Fibroblast of villous mesenchyme (primary cell): ENCODE measurements at regions not wholly inside any gene's neighbourhood (a gene's known extent, or its start where the extent isn't known, plus 50 kb on each side); places are given as distances from the start of the nearest gene placed in this dataset.

Experiments
- DNase-seq: peaks from one replicate; pipeline ENCODE4 v3.0.0-alpha.2; 2010; ENCODE audit warnings: low read depth
- H3K4me3 ChIP-seq: 2 replicates; pipeline ENCODE4 v1.5.1; 2011; ENCODE audit warnings: low read depth, mild to moderate bottlenecking, low read length
- CTCF ChIP-seq: IDR thresholded peaks from 2 replicates; pipeline ENCODE4 v1.5.1; 2012; ENCODE audit warnings: low read depth, mild to moderate bottlenecking, low read length; ENCODE audit not compliant: insufficient read depth

GRCh38 chr15:81569286-81570080 lies 195.5 kb upstream of the TMC3 start:
- DNase-seq = no peak
- no peak for TF ChIP-seq CTCF

GRCh38 chr15:81567924-81568323 lies 193.9 kb upstream of the TMC3 start:
- no peak for TF ChIP-seq CTCF
- no peak overlapping the region for H3K4me3 ChIP-seq
- no peak for DNase-seq

More at GRCh38 chr15:81569286-81570080, 195.5 kb upstream of the TMC3 start:
- H3K4me3 ChIP-seq = no peak overlapping the region

GRCh38 chr15:81562986-81563385 lies 189.0 kb upstream of the TMC3 start:
- DNase-seq = no peak
- TF ChIP-seq CTCF = no peak
- H3K4me3 ChIP-seq = no peak overlapping the region

GRCh38 chr15:81560405-81560804 lies 186.4 kb upstream of the TMC3 start:
- no peak for DNase-seq
- no peak overlapping the region for H3K4me3 ChIP-seq
- TF ChIP-seq CTCF = no peak

GRCh38 chr15:81558056-81558455 lies 184.0 kb upstream of the TMC3 start:
- no peak overlapping the region for H3K4me3 ChIP-seq
- DNase-seq = no peak
- no peak for TF ChIP-seq CTCF

- no peak overlapping the region for H3K4me3 ChIP-seq
- no peak for TF ChIP-seq CTCF
- no peak for DNase-seq
Observed at GRCh38 chr15:81555346-81555745, 181.3 kb upstream of the TMC3 start.

GRCh38 chr15:81548365-81549130 lies 174.5 kb upstream of the TMC3 start:
- H3K4me3 ChIP-seq = no peak overlapping the region
- DNase-seq = peak; percentile 12
- no peak for TF ChIP-seq CTCF
